OCI-LY1 (cell line): ENCODE measurements at regions not wholly inside any gene's neighbourhood (a gene's known extent, or its start where the extent isn't known, plus 50 kb on each side); places are given as distances from the start of the nearest gene placed in this dataset.

Experiments used
- H2AFZ ChIP-seq: fragments of 200-600 bp; sonication (generic), shearing (Covaris generic); 2 replicates; pipeline ENCODE4 v1.6.0; 2014; ENCODE audit warnings: antibody characterized with exemption, mild to moderate bottlenecking, low read length
- H3F3A ChIP-seq: fragments of 200-600 bp; sonication (generic), shearing (Covaris generic); 2 replicates; pipeline ENCODE4 v1.6.0; 2014; ENCODE audit warnings: mild to moderate bottlenecking, antibody characterized with exemption, low read length, moderate library complexity; ENCODE audit not compliant: insufficient read depth
- H3K27ac ChIP-seq: fragments of 200-600 bp; sonication (generic); 2 replicates; pipeline ENCODE4 v1.5.1; 2014; ENCODE audit warnings: low read length, mixed run types, mild to moderate bottlenecking, low read depth; ENCODE audit not compliant: poor library complexity, severe bottlenecking
- H3K27me3 ChIP-seq: fragments of 200-600 bp; sonication (generic); 2 replicates; pipeline ENCODE4 v1.6.0; 2014; ENCODE audit warnings: antibody characterized with exemption, mild to moderate bottlenecking, low read length, moderate library complexity; ENCODE audit not compliant: insufficient read depth
- H3K36me3 ChIP-seq: fragments of 200-600 bp; sonication (generic); 2 replicates; pipeline ENCODE4 v1.6.1; 2014; ENCODE audit warnings: mild to moderate bottlenecking, antibody characterized with exemption, low read length, moderate library complexity, mixed read lengths; ENCODE audit not compliant: insufficient read depth
- H3K4me1 ChIP-seq: fragments of 200-600 bp; sonication (generic); 2 replicates; pipeline ENCODE4 v1.5.1; 2014; ENCODE audit warnings: mild to moderate bottlenecking, low read length, moderate library complexity; ENCODE audit not compliant: insufficient read depth, severe bottlenecking
- H3K4me2 ChIP-seq: fragments of 200-600 bp; sonication (generic), shearing (Covaris generic); 2 replicates; pipeline ENCODE4 v1.6.1; 2014; ENCODE audit warnings: low read length
- H3K4me3 ChIP-seq: fragments of 200-600 bp; sonication (generic); 2 replicates; pipeline ENCODE4 v1.5.1; 2014; ENCODE audit warnings: low read length, low read depth, mild to moderate bottlenecking, mixed read lengths; ENCODE audit not compliant: poor library complexity, severe bottlenecking
- H3K79me2 ChIP-seq: fragments of 200-600 bp; shearing (Covaris generic); 2 replicates; pipeline ENCODE4 v1.6.1; 2016; ENCODE audit warnings: mixed run types, low read length, mixed read lengths; ENCODE audit not compliant: insufficient read depth
- H3K9ac ChIP-seq: fragments of 200-600 bp; sonication (generic), shearing (Covaris generic); 2 replicates; pipeline ENCODE4 v1.6.1; 2014; ENCODE audit warnings: mild to moderate bottlenecking, low read length, mixed read lengths
- H3K9me2 ChIP-seq: fragments of 200-600 bp; sonication (generic), shearing (Covaris generic); 2 replicates; pipeline ENCODE4 v1.6.1; 2014; ENCODE audit warnings: low read depth, mild to moderate bottlenecking, low read length, mixed read lengths
- H3K9me3 ChIP-seq: fragments of 200-600 bp; shearing (Covaris generic); 2 replicates; pipeline ENCODE4 v1.6.1; 2014; ENCODE audit warnings: low read length, mixed read lengths
- H4K20me1 ChIP-seq: fragments of 200-600 bp; sonication (generic), shearing (Covaris generic); 2 replicates; pipeline ENCODE4 v1.6.0; 2016; ENCODE audit warnings: mild to moderate bottlenecking, low read length; ENCODE audit not compliant: insufficient read depth
- CTCF ChIP-seq: fragments of 200-600 bp; sonication (generic), shearing (Covaris generic); IDR thresholded peaks from 2 replicates; pipeline ENCODE4 v1.5.1; 2017; ENCODE audit warnings: mild to moderate bottlenecking, antibody characterized with exemption, low read length, moderate library complexity, mixed read lengths
- EZH2 ChIP-seq: fragments of 200-600 bp; sonication (generic), shearing (Covaris generic); IDR thresholded peaks from 2 replicates; pipeline ENCODE4 v1.8.0; 2017; ENCODE audit warnings: borderline replicate concordance, mixed run types, mild to moderate bottlenecking, antibody characterized with exemption, low read length, moderate library complexity, mixed read lengths

GRCh38 chr18:70453058-70453775 lies 164.4 kb downstream of the SOCS6 start:
- Histone ChIP-seq H3K4me3 (no peak overlapping the region), H3F3A (no peaks in the 10 kb centered on the region), H3K4me2 (no peak overlapping the region), H3K9me2 (no peaks in the 10 kb centered on the region), H3K9me3 (no peaks in the 10 kb centered on the region), H3K27ac (no peak overlapping the region), H3K36me3 (no peaks in the 10 kb centered on the region), H3K79me2 (no peaks in the 10 kb centered on the region), H2AFZ (no peak overlapping the region), H3K4me1 (no peaks in the 10 kb centered on the region), H3K27me3 (no peaks in the 10 kb centered on the region), H3K9ac (no peak overlapping the region), H4K20me1 (no peaks in the 10 kb centered on the region)
- TF ChIP-seq CTCF (no peak), EZH2 (no peak)

- Histone ChIP-seq H3K27ac (no peak overlapping the region), H3K79me2 (no peaks in the 10 kb centered on the region), H3K4me2 (no peak overlapping the region)
Observed at GRCh38 chr18:70452501-70452900, 163.7 kb downstream of the SOCS6 start.

GRCh38 chr18:70450426-70451253 lies 161.8 kb downstream of the SOCS6 start:
- Histone ChIP-seq H3K9me2 (no peaks in the 10 kb centered on the region), H3K4me2 (no peak overlapping the region), H3K79me2 (no peaks in the 10 kb centered on the region), H3F3A (no peaks in the 10 kb centered on the region), H4K20me1 (no peaks in the 10 kb centered on the region), H3K9me3 (no peaks in the 10 kb centered on the region), H3K36me3 (no peaks in the 10 kb centered on the region), H3K27me3 (no peaks in the 10 kb centered on the region), H3K27ac (no peak overlapping the region), H3K9ac (no peak overlapping the region), H2AFZ (no peak overlapping the region), H3K4me3 (no peak overlapping the region), H3K4me1 (no peaks in the 10 kb centered on the region)
- TF ChIP-seq EZH2 (no peak), CTCF (peak; percentile 39; the same call in 1 of the 2 replicates)

More at GRCh38 chr18:70452501-70452900, 163.7 kb downstream of the SOCS6 start:
- H3K4me3 ChIP-seq = no peak overlapping the region
- H3K9ac ChIP-seq = no peak overlapping the region
- no peaks in the 10 kb centered on the region for H3K9me3 ChIP-seq
- H3K9me2 ChIP-seq = no peaks in the 10 kb centered on the region
- no peaks in the 10 kb centered on the region for H3K27me3 ChIP-seq
- H3F3A ChIP-seq = no peaks in the 10 kb centered on the region
- no peak overlapping the region for H2AFZ ChIP-seq
- TF ChIP-seq EZH2 (no peak), CTCF (no peak)
- H3K4me1 ChIP-seq = no peaks in the 10 kb centered on the region
- no peaks in the 10 kb centered on the region for H4K20me1 ChIP-seq
- no peaks in the 10 kb centered on the region for H3K36me3 ChIP-seq
